ENCODE measurements at regions not wholly inside any gene's neighbourhood (a gene's known extent, or its start where the extent isn't known, plus 50 kb on each side); places are given as distances from the start of the nearest gene placed in this dataset.
"Not testable (repeated sequence)": the region's sequence is repeated elsewhere in the genome, so short reads cannot be mapped to it uniquely, and the experiment has no call there.

DNA sequence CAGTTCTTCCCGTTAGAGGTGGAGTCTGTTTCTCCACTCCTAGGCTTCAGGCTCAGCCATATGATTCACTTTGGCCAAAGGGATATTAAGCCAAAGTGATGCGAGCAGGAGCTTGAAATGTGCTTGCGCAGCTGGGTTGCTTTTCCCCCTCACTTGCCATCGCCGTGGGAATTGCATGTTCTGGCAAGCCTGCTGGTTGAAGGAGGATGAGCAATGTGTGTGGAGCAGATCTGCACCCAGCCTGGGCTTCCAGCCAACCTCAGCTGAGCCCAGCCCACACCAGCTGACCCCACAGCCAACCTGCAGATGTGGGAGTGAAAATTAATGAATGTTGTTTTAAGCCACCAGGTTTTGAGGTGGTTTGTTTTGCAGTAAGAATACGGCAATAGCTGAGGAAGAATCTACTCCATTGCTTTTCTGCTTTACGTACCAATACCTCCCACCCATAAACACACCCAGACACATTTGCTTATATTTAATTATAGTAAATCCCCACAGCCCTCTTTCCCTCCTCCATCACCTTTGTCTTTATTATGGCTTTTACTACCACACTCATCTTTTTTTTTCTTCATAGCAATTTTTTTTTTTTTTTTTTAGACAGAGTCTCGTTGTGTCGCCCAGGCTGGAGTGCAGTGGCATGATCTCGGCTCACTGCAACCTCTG lies 132.8 kb upstream of the FUNDC1 start:
- intact Hi-C loops (cut with DNase I): no loop called here
- no peak for DNase-seq (ENCODE audit: extremely low spot score in 2 of 2)
- no peaks in the 10 kb centered on the region for H3K9me3 ChIP-seq

GRCh38 chrX:44674906-44675305 lies 132.2 kb upstream of the FUNDC1 start:
- DNase-seq (ENCODE audit: extremely low spot score in 2 of 2): no peak
- no peak overlapping the region for H3K27ac ChIP-seq
- intact Hi-C loops (cut with DNase I): no loop called here
- no peaks in the 10 kb centered on the region for H3K36me3 ChIP-seq
- TF ChIP-seq POLR2AphosphoS5 (IDR thresholded peaks at IDR 0.05; ENCODE audit: insufficient read depth in 1 of 2, low read depth in 1 of 2) (no peak), CTCF (IDR thresholded peaks at IDR 0.05) (no peak), POLR2A (IDR thresholded peaks at IDR 0.05) (no peak)
- no peak overlapping the region for H3K4me3 ChIP-seq
- no peaks in the 10 kb centered on the region for H3K4me1 ChIP-seq
- H3K9me3 ChIP-seq: no peaks in the 10 kb centered on the region
- no peaks in the 10 kb centered on the region for H3K27me3 ChIP-seq

More for the DNA sequence above, 132.8 kb upstream of the FUNDC1 start:
- TF ChIP-seq POLR2A (IDR thresholded peaks at IDR 0.05) (no peak), POLR2AphosphoS5 (IDR thresholded peaks at IDR 0.05; ENCODE audit: insufficient read depth in 1 of 2, low read depth in 1 of 2) (peak in 1 of 2 donors; percentile 44)
- H3K36me3 ChIP-seq: no peaks in the 10 kb centered on the region
- H3K27me3 ChIP-seq: no peaks in the 10 kb centered on the region
- H3K27ac ChIP-seq: no peak overlapping the region
- H3K4me3 ChIP-seq: no peak overlapping the region
- H3K4me1 ChIP-seq: no peaks in the 10 kb centered on the region

- no peak overlapping the region for H3K27ac ChIP-seq
- intact Hi-C loops (cut with DNase I): no loop called here
- H3K4me3 ChIP-seq: no peak overlapping the region
- H3K27me3 ChIP-seq: no peaks in the 10 kb centered on the region
- no peaks in the 10 kb centered on the region for H3K4me1 ChIP-seq
- H3K36me3 ChIP-seq: no peaks in the 10 kb centered on the region
- no peaks in the 10 kb centered on the region for H3K9me3 ChIP-seq
- no peak for TF ChIP-seq CTCF (IDR thresholded peaks at IDR 0.05)
- no peak for TF ChIP-seq POLR2A (IDR thresholded peaks at IDR 0.05)
- TF ChIP-seq POLR2AphosphoS5 (IDR thresholded peaks at IDR 0.05; ENCODE audit: insufficient read depth in 1 of 2, low read depth in 1 of 2): no peak
- DNase-seq (ENCODE audit: extremely low spot score in 2 of 2): no peak
These were observed 127.0 kb upstream of the FUNDC1 start for GRCh38 chrX:44669626-44670025.

DNA sequence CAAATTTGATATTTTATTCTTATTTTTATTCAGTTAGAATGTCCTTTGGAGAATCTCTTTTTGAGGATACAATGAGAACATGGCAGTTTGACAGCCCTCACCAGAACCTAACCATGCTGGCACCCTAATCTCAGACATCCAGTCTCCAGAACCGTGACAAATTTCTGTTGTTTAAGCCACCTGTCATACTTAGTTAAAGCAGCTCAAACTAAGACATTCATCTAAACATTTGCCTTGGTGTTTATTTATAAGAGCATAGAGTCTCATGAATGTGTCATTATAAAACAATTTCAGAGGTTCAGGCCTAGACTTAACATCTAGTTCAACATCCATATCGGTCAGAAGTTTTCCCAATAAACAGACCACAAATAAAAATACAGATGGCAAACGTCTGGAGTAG lies 125.1 kb upstream of the FUNDC1 start:
- Histone ChIP-seq H3K27me3 (no peaks in the 10 kb centered on the region), H3K36me3 (no peaks in the 10 kb centered on the region), H3K27ac (no peak overlapping the region), H3K4me1 (no peaks in the 10 kb centered on the region), H3K4me3 (no peak overlapping the region), H3K9me3 (no peaks in the 10 kb centered on the region)
- DNase-seq (ENCODE audit: extremely low spot score in 2 of 2): no peak
- intact Hi-C loops (cut with DNase I): no loop called here
- TF ChIP-seq POLR2AphosphoS5 (IDR thresholded peaks at IDR 0.05; ENCODE audit: insufficient read depth in 1 of 2, low read depth in 1 of 2): no peak
- no peak for TF ChIP-seq POLR2A (IDR thresholded peaks at IDR 0.05)
- TF ChIP-seq CTCF (IDR thresholded peaks at IDR 0.05): no peak

DNA sequence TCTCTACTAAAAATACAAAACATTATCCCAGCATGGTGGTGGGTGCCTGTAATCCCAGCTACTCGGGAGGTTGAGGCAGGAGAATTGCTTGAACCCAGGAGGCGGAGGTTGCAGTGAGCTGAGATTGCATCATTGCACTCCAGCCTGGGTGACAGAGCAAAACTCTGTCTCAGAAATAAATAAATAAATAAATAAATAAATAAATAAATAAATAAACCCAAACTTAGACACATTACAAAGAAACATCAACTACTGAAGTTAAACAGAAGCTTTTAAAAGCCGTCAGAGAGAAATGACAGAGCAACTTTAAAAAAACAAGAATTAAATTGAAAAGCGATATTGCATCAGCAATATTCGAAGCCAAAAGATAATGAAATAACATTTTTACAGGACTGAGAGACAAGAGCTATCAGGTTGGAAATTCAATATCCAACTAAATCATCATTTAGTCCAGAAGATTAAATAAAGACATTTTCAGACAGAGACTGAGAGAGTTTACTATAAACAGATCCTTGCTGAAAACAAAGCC lies 115.1 kb upstream of the FUNDC1 start:
- DNase-seq (ENCODE audit: extremely low spot score in 2 of 2); H3K27ac ChIP-seq; H3K4me1 ChIP-seq; intact Hi-C loops (cut with DNase I); H3K9me3 ChIP-seq; H3K4me3 ChIP-seq; H3K27me3 ChIP-seq; H3K36me3 ChIP-seq: not testable (repeated sequence)

- Histone ChIP-seq H3K9me3 (no peaks in the 10 kb centered on the region), H3K27me3 (no peaks in the 10 kb centered on the region), H3K27ac (no peak overlapping the region), H3K4me3 (no peak overlapping the region), H3K36me3 (no peaks in the 10 kb centered on the region), H3K4me1 (no peaks in the 10 kb centered on the region)
- intact Hi-C loops (cut with DNase I): no loop called here
- no peak for DNase-seq (ENCODE audit: extremely low spot score in 2 of 2)
- no peak for TF ChIP-seq POLR2A (IDR thresholded peaks at IDR 0.05)
- no peak for TF ChIP-seq CTCF (IDR thresholded peaks at IDR 0.05)
- no peak for TF ChIP-seq POLR2AphosphoS5 (IDR thresholded peaks at IDR 0.05; ENCODE audit: insufficient read depth in 1 of 2, low read depth in 1 of 2)
These were observed 108.7 kb upstream of the FUNDC1 start for GRCh38 chrX:44651358-44651757.

Data from vagina (tissue), 2 donors.